ENCODE measurements at regions not wholly inside any gene's neighbourhood (a gene's known extent, or its start where the extent isn't known, plus 50 kb on each side); places are given as distances from the start of the nearest gene placed in this dataset.

DNA sequence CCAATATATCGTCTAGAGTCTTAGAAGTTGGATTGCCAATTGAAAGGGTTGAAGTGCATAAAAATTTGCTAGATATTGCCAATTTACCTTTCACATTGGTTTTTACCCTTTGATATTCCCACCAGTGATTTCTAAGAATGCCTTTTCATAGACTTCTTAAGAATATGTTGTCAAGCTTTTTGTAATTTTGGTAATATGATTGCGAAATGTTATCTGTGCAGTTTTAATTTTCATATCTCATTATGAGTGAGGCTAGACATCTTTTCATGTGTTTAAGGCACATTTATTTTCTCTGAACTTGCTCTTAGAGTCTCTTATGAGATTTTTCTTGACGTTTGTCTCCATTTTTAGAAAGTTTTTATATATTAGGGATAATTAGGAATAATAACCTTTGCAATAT is 567.2 kb downstream of the CCSER2 start:
- Histone ChIP-seq H3K4me3 (replicated peaks in 1 of 3; ENCODE audit: low read depth in 2 of 3, low read length in 3 of 3) (no peak overlapping the region), H3K9me3 (replicated peaks in 1 of 2; ENCODE audit: control insufficient read depth in 1 of 2, insufficient read depth in 1 of 2, low read length in 2 of 2) (no peaks in the 10 kb centered on the region), H3K4me2 (replicated peaks; ENCODE audit: extremely low read depth, low read length, poor library complexity, severe bottlenecking) (no peak overlapping the region), H2AFZ (ENCODE audit: insufficient read depth, low read depth, low read length, poor library complexity, severe bottlenecking) (no peak overlapping the region), H4K20me1 (ENCODE audit: insufficient read depth, low read length) (no peaks in the 10 kb centered on the region), H3K4me1 (ENCODE audit: control insufficient read depth in 1 of 2, insufficient read depth in 2 of 2, low read length in 2 of 2) (no peaks in the 10 kb centered on the region), H3K27me3 (ENCODE audit: control insufficient read depth in 2 of 2, insufficient read depth in 2 of 2, low read length in 2 of 2) (no peaks in the 10 kb centered on the region), H3K36me3 (replicated peaks in 1 of 2; ENCODE audit: control insufficient read depth in 1 of 2, insufficient read depth in 2 of 2, low read length in 2 of 2) (no peaks in the 10 kb centered on the region), H3K9ac (ENCODE audit: insufficient read depth, low read length, poor library complexity, severe bottlenecking) (no peak overlapping the region), H3K27ac (ENCODE audit: low read depth in 1 of 2, low read length in 2 of 2) (no peak overlapping the region), H3K79me2 (ENCODE audit: insufficient read depth, low read length) (no peaks in the 10 kb centered on the region)
- intact Hi-C loops (cut with micrococcal nuclease) = no loop called here
- no peaks in the 10 kb centered on the region for H3K36me3 Mint-ChIP-seq
- no peak overlapping the region for H3K4me3 Mint-ChIP-seq
- no CpG with 5 or more reads among the region's 3 CpGs for WGBS (ENCODE audit: insufficient coverage)
- H3K27ac Mint-ChIP-seq = no peak overlapping the region
- TF ChIP-seq, protein P1, sequence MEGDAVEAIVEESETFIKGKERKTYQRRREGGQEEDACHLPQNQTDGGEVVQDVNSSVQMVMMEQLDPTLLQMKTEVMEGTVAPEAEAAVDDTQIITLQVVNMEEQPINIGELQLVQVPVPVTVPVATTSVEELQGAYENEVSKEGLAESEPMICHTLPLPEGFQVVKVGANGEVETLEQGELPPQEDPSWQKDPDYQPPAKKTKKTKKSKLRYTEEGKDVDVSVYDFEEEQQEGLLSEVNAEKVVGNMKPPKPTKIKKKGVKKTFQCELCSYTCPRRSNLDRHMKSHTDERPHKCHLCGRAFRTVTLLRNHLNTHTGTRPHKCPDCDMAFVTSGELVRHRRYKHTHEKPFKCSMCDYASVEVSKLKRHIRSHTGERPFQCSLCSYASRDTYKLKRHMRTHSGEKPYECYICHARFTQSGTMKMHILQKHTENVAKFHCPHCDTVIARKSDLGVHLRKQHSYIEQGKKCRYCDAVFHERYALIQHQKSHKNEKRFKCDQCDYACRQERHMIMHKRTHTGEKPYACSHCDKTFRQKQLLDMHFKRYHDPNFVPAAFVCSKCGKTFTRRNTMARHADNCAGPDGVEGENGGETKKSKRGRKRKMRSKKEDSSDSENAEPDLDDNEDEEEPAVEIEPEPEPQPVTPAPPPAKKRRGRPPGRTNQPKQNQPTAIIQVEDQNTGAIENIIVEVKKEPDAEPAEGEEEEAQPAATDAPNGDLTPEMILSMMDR (IDR thresholded peaks at IDR 0.05) = no peak
- peaks cover 0 to 4% (median 2%) of the 10 kb centered on the region in 7 donors for H3K9me3 Mint-ChIP-seq
- peaks cover under 1 to 4% (median 1%) of the 10 kb centered on the region in 3 donors for H3K27me3 Mint-ChIP-seq (ENCODE audit: low read depth in 3 of 3)
- DNase-seq = no peak
- H3K4me1 Mint-ChIP-seq = no peaks in the 10 kb centered on the region

DNA sequence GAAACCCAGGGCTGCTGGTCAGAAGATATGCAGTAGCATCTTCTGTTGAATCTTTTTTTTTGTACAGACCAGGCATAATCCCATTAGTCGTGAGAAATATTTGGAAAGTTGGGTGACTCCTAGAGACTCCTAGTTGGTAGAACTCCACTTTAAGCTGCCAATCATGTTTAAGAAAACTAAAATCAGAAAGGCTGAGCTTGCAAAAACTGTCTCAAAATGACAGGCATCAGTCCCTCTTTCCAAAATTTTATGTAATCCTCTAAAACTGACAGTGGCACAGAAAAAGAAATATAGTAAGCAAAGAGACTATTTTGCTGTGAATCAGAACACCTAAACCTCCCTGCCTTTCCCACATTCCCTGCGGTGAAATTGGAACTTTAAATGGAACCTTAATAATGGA is 568.5 kb downstream of the CCSER2 start:
- H3K9ac ChIP-seq (ENCODE audit: insufficient read depth, low read length, poor library complexity, severe bottlenecking) = no peak overlapping the region
- H3K9me3 Mint-ChIP-seq = peaks cover 0 to 4% (median 2%) of the 10 kb centered on the region in 7 donors
- H3K27ac ChIP-seq (ENCODE audit: low read depth in 1 of 2, low read length in 2 of 2) = no peak overlapping the region
- no peaks in the 10 kb centered on the region for H3K4me1 ChIP-seq (ENCODE audit: control insufficient read depth in 1 of 2, insufficient read depth in 2 of 2, low read length in 2 of 2)
- H3K79me2 ChIP-seq (ENCODE audit: insufficient read depth, low read length) = no peaks in the 10 kb centered on the region
- no peaks in the 10 kb centered on the region for H3K9me3 ChIP-seq (replicated peaks in 1 of 2; ENCODE audit: control insufficient read depth in 1 of 2, insufficient read depth in 1 of 2, low read length in 2 of 2)
- DNase-seq = no peak
- H3K4me2 ChIP-seq (replicated peaks; ENCODE audit: extremely low read depth, low read length, poor library complexity, severe bottlenecking) = no peak overlapping the region
- no peaks in the 10 kb centered on the region for H3K4me1 Mint-ChIP-seq
- TF ChIP-seq, protein P1 (IDR thresholded peaks at IDR 0.05) = no peak
- no CpG with 5 or more reads among the region's 2 CpGs for WGBS (ENCODE audit: insufficient coverage)
- intact Hi-C loops (cut with micrococcal nuclease) = no loop called here
- no peak overlapping the region for H2AFZ ChIP-seq (ENCODE audit: insufficient read depth, low read depth, low read length, poor library complexity, severe bottlenecking)
- H3K4me3 ChIP-seq (replicated peaks in 1 of 3; ENCODE audit: low read depth in 2 of 3, low read length in 3 of 3) = no peak overlapping the region
- no peaks in the 10 kb centered on the region for H4K20me1 ChIP-seq (ENCODE audit: insufficient read depth, low read length)
- no peak overlapping the region for H3K4me3 Mint-ChIP-seq
- H3K27me3 Mint-ChIP-seq (ENCODE audit: low read depth in 3 of 3) = peaks cover 0 to 4% (median 1%) of the 10 kb centered on the region in 3 donors
- H3K27me3 ChIP-seq (ENCODE audit: control insufficient read depth in 2 of 2, insufficient read depth in 2 of 2, low read length in 2 of 2) = no peaks in the 10 kb centered on the region
- no peak overlapping the region for H3K27ac Mint-ChIP-seq
- H3K36me3 Mint-ChIP-seq = no peaks in the 10 kb centered on the region
- H3K36me3 ChIP-seq (replicated peaks in 1 of 2; ENCODE audit: control insufficient read depth in 1 of 2, insufficient read depth in 2 of 2, low read length in 2 of 2) = no peaks in the 10 kb centered on the region
